ENCODE measurements at regions not wholly inside any gene's neighbourhood (a gene's known extent, or its start where the extent isn't known, plus 50 kb on each side); places are given as distances from the start of the nearest gene placed in this dataset.
"Not testable (repeated sequence)": the region's sequence is repeated elsewhere in the genome, so short reads cannot be mapped to it uniquely, and the experiment has no call there.

DNA sequence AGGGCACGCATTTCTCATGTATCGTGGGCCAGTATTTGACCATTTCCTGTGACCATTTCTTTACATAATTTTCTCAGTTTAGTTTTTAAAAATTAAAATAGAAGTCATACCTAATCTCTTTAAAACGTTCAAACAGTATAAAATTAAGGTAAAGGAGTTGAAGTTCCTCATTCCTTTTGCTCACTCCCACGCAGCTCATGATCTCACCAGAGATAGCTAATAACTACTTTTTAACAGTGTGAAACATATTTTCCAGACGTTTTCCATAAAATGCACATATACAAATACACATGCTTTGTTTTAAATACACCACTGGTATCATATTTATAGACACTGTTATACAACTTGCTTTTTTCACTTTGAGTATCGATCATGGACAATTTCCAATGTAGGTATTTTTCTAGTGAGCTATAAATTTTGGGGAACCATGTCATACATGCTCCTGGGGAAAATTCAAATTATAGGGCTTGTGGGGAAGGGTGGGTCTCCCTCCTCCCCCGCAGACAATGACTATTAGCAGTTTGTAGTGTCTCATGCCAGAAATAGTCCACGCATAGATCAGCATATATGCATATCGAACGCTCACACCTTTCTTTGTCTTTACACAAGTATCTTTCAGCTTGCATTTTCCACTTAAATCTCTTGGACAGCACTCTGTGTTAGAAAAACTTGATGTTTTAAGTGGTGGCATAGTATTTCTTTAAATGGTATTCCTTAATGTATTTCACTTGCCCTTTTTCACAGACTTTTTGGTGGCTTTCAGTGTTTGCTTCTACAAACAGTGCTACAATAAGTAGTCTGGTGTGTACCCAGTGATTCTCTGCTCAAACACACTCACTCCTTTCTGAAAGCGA lies 145.5 kb upstream of the ZNF217 start:
- H3K4me3 Mint-ChIP-seq = peak overlapping the region; percentile 86
- no peaks in the 10 kb centered on the region for H3K9me3 Mint-ChIP-seq
- peaks cover 45% of the 10 kb centered on the region for H3K4me1 Mint-ChIP-seq
- ATAC-seq (ENCODE audit: low read depth) = peak; percentile 28
- H3K36me3 Mint-ChIP-seq = no peaks in the 10 kb centered on the region
- H3K27me3 Mint-ChIP-seq = no peaks in the 10 kb centered on the region
- peak overlapping the region; percentile 98 for H3K27ac Mint-ChIP-seq
- no peak for DNase-seq (ENCODE audit: low spot score in 2 of 2)

DNA sequence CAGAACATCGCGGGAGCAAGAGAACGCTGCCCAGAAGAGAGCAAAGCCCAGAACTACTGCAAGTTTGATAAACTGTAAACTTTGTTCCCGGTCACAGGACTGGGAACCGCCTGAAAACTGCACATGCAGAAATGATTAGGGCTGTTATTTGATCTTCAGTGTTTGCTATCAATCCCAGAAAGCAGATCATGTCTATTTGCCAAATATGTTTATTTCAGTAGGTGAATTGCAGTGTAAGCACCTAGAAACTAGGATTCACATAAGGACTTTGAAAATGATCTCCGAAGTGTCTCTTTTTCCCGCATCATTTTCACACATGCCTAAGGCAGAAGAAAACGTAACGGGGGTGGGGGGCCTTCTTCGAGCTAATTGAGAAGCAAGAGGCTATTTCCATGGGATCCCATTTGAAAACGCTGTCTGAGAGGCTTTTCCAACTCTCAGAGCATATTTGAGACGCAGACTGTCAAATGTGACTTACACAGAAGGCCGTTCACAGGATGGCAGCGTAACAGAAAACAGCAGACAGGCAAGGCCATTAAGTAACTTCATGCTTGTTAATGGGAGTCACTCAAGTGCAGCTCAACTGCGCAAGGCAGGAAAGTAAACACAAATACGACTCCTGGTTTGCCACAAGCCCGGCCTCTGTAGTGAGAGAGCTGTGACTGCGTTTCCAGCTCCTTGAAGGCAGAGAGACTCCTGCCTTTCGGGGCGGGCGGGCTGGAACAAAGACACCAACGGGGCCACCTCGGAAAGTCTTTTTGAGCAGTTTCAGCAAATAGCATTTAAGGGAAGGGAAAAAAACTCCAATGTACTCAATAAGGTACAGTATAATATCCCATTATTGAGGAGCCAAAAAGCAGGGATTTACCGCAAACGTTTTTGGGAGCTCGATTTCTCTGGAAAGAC lies 144.7 kb upstream of the ZNF217 start:
- Mint-ChIP-seq H3K27me3 (no peaks in the 10 kb centered on the region), H3K4me1 (peaks cover 45% of the 10 kb centered on the region), H3K36me3 (no peaks in the 10 kb centered on the region), H3K27ac (peak overlapping the region; percentile 98), H3K9me3 (no peaks in the 10 kb centered on the region), H3K4me3 (peak overlapping the region; percentile 41)
- DNase-seq (ENCODE audit: low spot score in 2 of 2) (no peak), ATAC-seq (ENCODE audit: low read depth) (peak; percentile 9)

DNA sequence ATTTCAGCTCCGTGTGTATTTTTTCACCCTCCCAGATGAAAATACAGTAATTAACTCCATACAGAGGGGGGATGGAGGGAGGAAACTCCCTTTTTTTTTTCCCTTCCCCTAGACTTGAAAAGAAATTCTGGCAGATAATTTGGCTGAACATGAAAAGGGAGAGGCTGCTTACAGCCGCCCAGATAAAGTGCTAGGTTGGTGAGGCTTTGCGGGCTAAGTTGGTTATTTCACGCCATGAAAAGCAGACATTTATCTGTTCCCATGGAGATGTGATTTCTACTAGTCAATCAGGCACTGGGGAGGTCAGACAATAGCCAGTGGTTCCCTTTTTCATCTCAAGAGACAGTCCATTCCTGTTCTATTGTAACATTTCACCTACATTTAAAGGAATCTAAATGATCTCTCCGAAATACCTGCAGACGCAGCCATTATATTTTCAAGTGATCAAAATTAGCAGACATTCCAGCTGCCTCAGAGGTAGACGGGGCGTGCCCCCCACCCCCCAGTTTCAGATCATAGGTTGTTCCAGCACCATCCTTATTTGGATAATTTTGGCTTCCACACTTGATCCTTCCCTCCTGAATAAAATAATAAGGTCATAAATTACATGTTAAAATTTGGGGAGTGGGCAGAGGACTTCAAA lies 143.9 kb upstream of the ZNF217 start:
- Mint-ChIP-seq H3K9me3 (no peaks in the 10 kb centered on the region), H3K36me3 (no peaks in the 10 kb centered on the region), H3K4me3 (peak overlapping the region; percentile 73), H3K27me3 (no peaks in the 10 kb centered on the region), H3K4me1 (peaks cover 45% of the 10 kb centered on the region), H3K27ac (peak overlapping the region; percentile 98)
- DNase-seq (ENCODE audit: low spot score in 2 of 2) = no peak
- ATAC-seq (ENCODE audit: low read depth) = peak; percentile 13

DNA sequence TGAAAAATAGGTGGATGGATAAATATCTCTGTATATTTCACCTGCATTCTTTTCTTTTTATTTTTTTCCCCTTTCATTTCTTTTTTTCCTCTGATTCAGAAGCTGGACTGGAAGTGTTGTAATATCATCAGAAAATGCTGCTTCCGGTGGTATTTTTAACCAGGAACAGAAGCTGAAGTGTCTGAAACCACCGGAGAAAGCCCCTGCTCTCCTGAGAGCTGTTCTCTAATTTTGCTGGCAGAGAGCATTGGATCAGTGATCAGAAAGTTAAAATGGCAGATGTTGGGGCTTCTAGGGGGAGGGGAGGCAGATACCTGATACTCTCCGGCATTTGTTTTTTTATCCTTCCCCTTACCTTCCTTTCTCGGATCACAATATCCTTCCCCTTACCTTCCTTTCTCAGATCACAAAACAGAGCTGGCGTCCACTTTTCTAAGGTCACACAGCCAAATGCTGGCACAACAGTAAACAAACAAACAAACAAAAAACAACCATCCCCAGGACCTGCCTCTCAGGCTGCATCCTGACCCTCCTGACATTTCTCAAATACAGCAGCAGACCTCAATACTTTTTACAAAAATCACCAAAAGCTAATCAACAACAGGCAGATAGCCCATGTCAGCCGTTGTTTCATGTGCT lies 143.2 kb upstream of the ZNF217 start:
- DNase-seq (ENCODE audit: low spot score in 2 of 2) = peak in 1 of 2 donors; percentile 34
- peak; percentile 67 for ATAC-seq (ENCODE audit: low read depth)

DNA sequence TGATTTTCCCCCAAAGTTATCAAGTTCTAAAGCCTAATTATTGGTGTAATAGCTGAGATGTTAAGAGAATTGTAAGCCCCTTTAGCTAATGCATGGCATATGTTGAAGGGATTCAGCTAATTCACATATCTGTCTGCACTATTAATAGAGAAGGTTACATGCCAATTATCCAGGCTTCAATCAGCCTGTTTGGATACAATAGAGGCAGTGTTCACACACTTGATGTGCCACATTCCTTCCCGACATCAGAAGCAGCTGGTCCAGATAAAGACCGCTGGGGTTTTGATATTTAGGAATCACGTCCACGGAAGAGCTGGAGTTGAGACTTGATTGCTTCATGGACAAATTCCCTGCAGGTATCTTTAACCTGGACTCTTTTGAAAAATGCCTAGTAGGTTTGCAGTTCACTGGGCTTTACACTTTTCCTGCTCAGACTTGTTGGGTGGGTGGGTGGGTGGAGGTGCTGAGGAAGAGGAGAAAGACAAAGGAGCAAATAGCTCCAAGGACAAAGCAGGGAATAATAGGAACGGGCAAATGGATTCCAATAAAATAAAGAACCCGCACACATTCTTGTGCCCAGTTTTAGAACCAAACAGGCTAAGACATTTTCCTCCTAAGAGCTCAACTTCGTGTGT lies 142.6 kb upstream of the ZNF217 start:
- peaks cover 44% of the 10 kb centered on the region for H3K4me1 Mint-ChIP-seq

More for the DNA sequence above, 143.2 kb upstream of the ZNF217 start:
- Mint-ChIP-seq H3K27ac (peak overlapping the region; percentile 98), H3K36me3 (no peaks in the 10 kb centered on the region), H3K9me3 (no peaks in the 10 kb centered on the region), H3K4me1 (peaks cover 45% of the 10 kb centered on the region), H3K27me3 (no peaks in the 10 kb centered on the region), H3K4me3 (peak overlapping the region; percentile 73)

DNA sequence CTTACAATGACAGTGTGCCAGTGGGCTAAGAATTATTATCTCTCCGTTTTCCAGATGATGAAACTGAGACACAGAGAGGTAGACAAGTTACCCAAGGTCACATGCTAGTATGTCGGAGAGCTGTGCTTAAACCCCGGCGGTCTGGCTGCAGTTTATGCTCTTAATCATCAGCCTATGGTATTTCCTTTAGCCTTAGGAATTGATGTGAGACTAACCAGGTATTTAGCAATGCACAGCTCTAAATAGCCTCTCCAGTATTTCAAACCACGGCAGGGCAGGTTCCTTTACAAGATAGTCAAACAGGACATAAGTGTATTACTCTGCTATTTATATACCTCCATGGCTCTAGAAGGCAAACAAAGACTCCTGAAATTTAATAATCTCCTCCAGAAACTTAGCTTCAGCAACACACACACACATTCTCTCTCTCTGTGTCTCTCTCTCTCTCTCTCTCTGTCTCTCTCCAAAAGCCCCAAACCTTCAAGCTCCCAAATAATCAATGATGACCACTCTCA lies 142.0 kb upstream of the ZNF217 start:
- Mint-ChIP-seq H3K9me3 (no peaks in the 10 kb centered on the region), H3K4me1 (peaks cover 38% of the 10 kb centered on the region), H3K27me3 (no peaks in the 10 kb centered on the region), H3K27ac (peak overlapping the region; percentile 98), H3K36me3 (no peaks in the 10 kb centered on the region), H3K4me3 (no peak overlapping the region)
- DNase-seq (ENCODE audit: low spot score in 2 of 2) (no peak), ATAC-seq (ENCODE audit: low read depth) (no peak)

More for the DNA sequence above, 142.6 kb upstream of the ZNF217 start:
- ATAC-seq (ENCODE audit: low read depth) (no peak), DNase-seq (ENCODE audit: low spot score in 2 of 2) (no peak)
- no peaks in the 10 kb centered on the region for H3K36me3 Mint-ChIP-seq
- no peaks in the 10 kb centered on the region for H3K9me3 Mint-ChIP-seq
- peak overlapping the region; percentile 98 for H3K27ac Mint-ChIP-seq
- H3K4me3 Mint-ChIP-seq = no peak overlapping the region
- no peaks in the 10 kb centered on the region for H3K27me3 Mint-ChIP-seq

GRCh38 chr20:53734006-53734688 lies 140.5 kb upstream of the ZNF217 start:
- no peak for ATAC-seq (ENCODE audit: low read depth)
- no peaks in the 10 kb centered on the region for H3K9me3 Mint-ChIP-seq
- no peak for DNase-seq (ENCODE audit: low spot score in 2 of 2)
- no peak overlapping the region for H3K4me3 Mint-ChIP-seq
- peaks cover 28% of the 10 kb centered on the region for H3K4me1 Mint-ChIP-seq
- H3K36me3 Mint-ChIP-seq = no peaks in the 10 kb centered on the region
- peak overlapping the region; percentile 84 for H3K27ac Mint-ChIP-seq
- no peaks in the 10 kb centered on the region for H3K27me3 Mint-ChIP-seq

DNA sequence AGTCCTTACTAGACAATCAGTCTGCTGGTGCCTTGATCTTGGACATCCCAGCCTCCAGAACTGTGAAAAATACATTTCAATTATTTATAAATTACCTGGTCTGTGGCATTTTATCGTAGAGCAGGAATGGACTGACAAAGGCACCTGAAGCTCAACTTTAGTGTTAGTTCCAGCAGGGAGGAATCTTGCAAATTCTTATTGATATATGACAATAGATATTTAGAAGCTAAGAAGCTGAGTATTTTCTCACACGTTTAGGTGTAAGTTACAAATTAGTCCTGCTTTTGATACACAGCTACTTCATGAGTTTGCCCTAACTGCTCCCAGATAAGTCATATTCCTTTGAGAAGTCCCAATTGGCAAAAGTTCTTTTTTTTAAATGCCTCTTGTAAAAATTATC lies 138.0 kb upstream of the ZNF217 start:
- Mint-ChIP-seq H3K27ac (no peak overlapping the region), H3K9me3 (no peaks in the 10 kb centered on the region), H3K4me1 (peaks cover 23% of the 10 kb centered on the region), H3K36me3 (no peaks in the 10 kb centered on the region), H3K27me3 (no peaks in the 10 kb centered on the region), H3K4me3 (no peak overlapping the region)
- DNase-seq (ENCODE audit: low spot score in 2 of 2) (no peak), ATAC-seq (ENCODE audit: low read depth) (no peak)

DNA sequence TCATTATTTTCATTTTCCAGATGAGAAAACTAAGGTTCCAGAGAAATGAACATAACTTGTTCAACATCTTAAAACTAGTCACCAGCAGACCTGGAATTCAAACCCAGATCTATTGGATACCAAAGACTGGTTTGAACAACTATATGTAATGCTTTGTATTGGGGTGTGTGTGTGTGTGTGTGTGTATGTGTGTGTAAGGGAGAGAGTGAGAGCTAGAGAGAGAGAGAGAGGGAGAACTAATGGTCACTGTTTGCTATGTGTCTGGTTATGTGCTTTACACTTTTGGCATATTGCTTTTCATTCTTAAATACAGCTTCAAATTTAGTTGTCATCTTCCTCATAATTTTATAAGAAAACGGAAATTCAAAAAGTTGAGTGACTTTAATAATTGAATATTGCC lies 134.7 kb upstream of the ZNF217 start:
- H3K27ac Mint-ChIP-seq = peak overlapping the region; percentile 93
- H3K36me3 Mint-ChIP-seq = no peaks in the 10 kb centered on the region
- H3K9me3 Mint-ChIP-seq = no peaks in the 10 kb centered on the region
- DNase-seq (ENCODE audit: low spot score in 2 of 2) (no peak), ATAC-seq (ENCODE audit: low read depth) (no peak)
- peaks cover 17% of the 10 kb centered on the region for H3K4me1 Mint-ChIP-seq
- H3K27me3 Mint-ChIP-seq = no peaks in the 10 kb centered on the region
- H3K4me3 Mint-ChIP-seq = peak overlapping the region; percentile 8

GRCh38 chr20:53727239-53727638 lies 133.6 kb upstream of the ZNF217 start:
- not testable (repeated sequence) for DNase-seq (ENCODE audit: low spot score in 2 of 2); H3K4me3 Mint-ChIP-seq; ATAC-seq (ENCODE audit: low read depth); H3K9me3 Mint-ChIP-seq; H3K36me3 Mint-ChIP-seq; H3K27me3 Mint-ChIP-seq
- H3K4me1 Mint-ChIP-seq = peaks cover 19% of the 10 kb centered on the region
- H3K27ac Mint-ChIP-seq = peak overlapping the region; percentile 82

DNA sequence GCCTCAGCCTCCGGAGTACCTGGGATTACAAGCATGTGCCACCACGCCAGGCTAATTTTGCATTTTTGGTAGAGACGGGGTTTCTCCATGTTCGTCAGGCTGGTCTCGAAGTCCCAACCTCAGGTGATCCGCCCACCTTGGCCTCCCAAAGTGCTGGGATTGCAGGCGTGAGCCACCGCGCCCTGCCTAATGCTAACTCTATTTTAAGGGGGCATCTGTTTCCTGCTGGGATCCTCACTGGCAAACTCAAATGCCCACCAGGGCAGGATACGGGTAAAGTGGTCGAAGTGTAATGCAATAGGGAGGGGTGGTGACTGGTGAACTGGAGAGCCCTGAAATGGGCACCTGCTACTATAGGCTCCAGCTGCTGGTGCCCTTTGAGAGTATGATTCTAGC lies 131.9 kb upstream of the ZNF217 start:
- peaks cover 25% of the 10 kb centered on the region for H3K4me1 Mint-ChIP-seq
- no peaks in the 10 kb centered on the region for H3K27me3 Mint-ChIP-seq
- ATAC-seq (ENCODE audit: low read depth) (no peak), DNase-seq (ENCODE audit: low spot score in 2 of 2) (no peak)
- no peaks in the 10 kb centered on the region for H3K36me3 Mint-ChIP-seq
- no peak overlapping the region for H3K4me3 Mint-ChIP-seq
- H3K9me3 Mint-ChIP-seq = no peaks in the 10 kb centered on the region
- H3K27ac Mint-ChIP-seq = no peak overlapping the region

DNA sequence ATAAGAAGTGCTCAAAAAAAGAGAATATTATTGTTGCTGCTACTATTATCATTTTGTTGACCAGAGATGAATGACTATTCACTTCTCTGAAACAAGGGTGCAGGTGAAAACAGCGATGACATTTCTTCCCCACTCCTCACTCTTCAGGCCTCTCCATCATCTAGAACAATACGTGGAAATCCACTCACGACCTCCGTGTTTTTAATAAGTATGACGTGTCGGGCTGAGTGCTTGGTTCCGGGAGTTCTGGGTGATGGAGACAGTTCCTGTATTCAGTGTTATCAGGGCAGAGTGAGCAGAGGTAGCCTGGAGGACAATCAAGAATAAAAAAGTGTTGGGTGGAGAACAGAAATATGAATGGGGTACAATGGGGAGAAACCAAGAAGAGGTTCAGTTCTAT lies 130.0 kb upstream of the ZNF217 start:
- H3K4me3 Mint-ChIP-seq = no peak overlapping the region
- H3K36me3 Mint-ChIP-seq = no peaks in the 10 kb centered on the region
- H3K27me3 Mint-ChIP-seq = no peaks in the 10 kb centered on the region
- H3K27ac Mint-ChIP-seq = peak overlapping the region; percentile 8
- H3K4me1 Mint-ChIP-seq = peaks cover 21% of the 10 kb centered on the region
- ATAC-seq (ENCODE audit: low read depth) = no peak
- H3K9me3 Mint-ChIP-seq = no peaks in the 10 kb centered on the region
- no peak for DNase-seq (ENCODE audit: low spot score in 2 of 2)

Data from memory B cell (primary cell).